Stimulated activated memory B cell treated with anti-CD40 and anti-IgM and Interleukin-4, amounts not matched to agents 10 μg/mL and 1 μg/mL and 100 μg/mL, for 72 hours (primary cell): ENCODE measurements at regions not wholly inside any gene's neighbourhood (a gene's known extent, or its start where the extent isn't known, plus 50 kb on each side); places are given as distances from the start of the nearest gene placed in this dataset.
"Not testable (repeated sequence)": the region's sequence is repeated elsewhere in the genome, so short reads cannot be mapped to it uniquely, and the experiment has no call there.

Experiments
- ATAC-seq: fragments of 150-1000 bp; cut with Tn5 transposase; 2 replicates; pipeline ENCODE4 v1.10.0; 2021
- H3K27ac Mint-ChIP-seq: one replicate; pipeline ENCODE4 v1.8.0; 2022; ENCODE audit warnings: mild to moderate bottlenecking, mixed read lengths
- H3K27me3 Mint-ChIP-seq: one replicate; pipeline ENCODE4 v1.8.0; 2022; ENCODE audit warnings: mixed read lengths
- H3K36me3 Mint-ChIP-seq: one replicate; pipeline ENCODE4 v1.8.0; 2022; ENCODE audit warnings: mixed read lengths
- H3K4me1 Mint-ChIP-seq: one replicate; pipeline ENCODE4 v1.8.0; 2022; ENCODE audit warnings: mixed read lengths
- H3K4me3 Mint-ChIP-seq: one replicate; pipeline ENCODE4 v1.8.0; 2022; ENCODE audit warnings: mild to moderate bottlenecking, moderate library complexity, mixed read lengths
- H3K9me3 Mint-ChIP-seq: one replicate; pipeline ENCODE4 v1.8.0; 2022; ENCODE audit warnings: mixed read lengths

DNA sequence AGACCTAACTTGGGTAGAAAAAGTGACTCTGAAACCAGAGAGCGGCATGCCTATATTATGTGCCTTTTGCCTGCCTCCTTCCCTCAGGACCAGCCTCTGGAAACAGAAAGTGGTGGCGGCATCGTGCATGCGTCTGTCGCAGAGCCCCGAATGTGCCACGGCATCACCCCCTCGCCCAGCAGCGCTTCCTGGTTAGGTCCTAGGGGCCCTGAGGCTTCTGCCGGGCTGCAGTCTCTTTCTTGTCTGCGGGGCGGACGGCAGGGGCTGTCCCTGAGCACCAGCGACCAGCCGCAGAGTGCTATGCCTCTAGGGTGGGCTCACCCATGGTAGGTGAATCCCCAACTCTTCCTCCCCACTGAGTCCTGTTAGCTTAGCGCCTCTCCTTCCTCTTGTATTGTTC lies 68.7 kb downstream of the VSIG4 start:
- no peaks in the 10 kb centered on the region for H3K4me1 Mint-ChIP-seq
- no peaks in the 10 kb centered on the region for H3K9me3 Mint-ChIP-seq
- no peak for ATAC-seq
- H3K27me3 Mint-ChIP-seq, result no peaks in the 10 kb centered on the region
- no peak overlapping the region for H3K27ac Mint-ChIP-seq
- H3K36me3 Mint-ChIP-seq, result no peaks in the 10 kb centered on the region
- H3K4me3 Mint-ChIP-seq, result no peak overlapping the region

DNA sequence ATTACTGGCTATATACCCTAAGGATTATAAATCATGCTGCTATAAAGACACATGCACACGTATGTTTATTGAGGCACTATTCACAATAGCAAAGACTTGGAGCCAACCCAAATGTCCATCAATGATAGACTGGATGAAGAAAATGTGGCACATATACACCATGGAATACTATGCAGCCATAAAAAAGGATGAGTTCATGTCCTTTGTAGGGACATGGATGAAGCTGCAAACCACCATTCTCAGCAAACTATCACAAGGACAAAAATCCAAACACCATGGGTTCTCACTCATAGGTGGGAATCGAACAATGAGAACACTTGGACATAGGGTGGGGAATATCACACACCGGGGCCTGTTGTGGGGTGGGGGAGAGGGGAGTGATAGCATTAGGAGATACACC lies 72.7 kb downstream of the VSIG4 start:
- H3K27ac Mint-ChIP-seq, H3K4me3 Mint-ChIP-seq, H3K27me3 Mint-ChIP-seq, H3K9me3 Mint-ChIP-seq, ATAC-seq, H3K36me3 Mint-ChIP-seq, H3K4me1 Mint-ChIP-seq: not testable (repeated sequence)

GRCh38 chrX:65961714-65962113 lies 78.2 kb downstream of the VSIG4 start:
- Mint-ChIP-seq H3K27me3 (no peaks in the 10 kb centered on the region), H3K4me1 (no peaks in the 10 kb centered on the region), H3K9me3 (peaks cover 4% of the 10 kb centered on the region), H3K27ac (no peak overlapping the region), H3K36me3 (peaks cover 6% of the 10 kb centered on the region), H3K4me3 (no peak overlapping the region)
- ATAC-seq, result no peak

- Mint-ChIP-seq H3K36me3 (peaks cover 8% of the 10 kb centered on the region), H3K27me3 (no peaks in the 10 kb centered on the region), H3K4me1 (no peaks in the 10 kb centered on the region), H3K27ac (no peak overlapping the region), H3K4me3 (no peak overlapping the region), H3K9me3 (peaks cover 10% of the 10 kb centered on the region)
- no peak for ATAC-seq
These were observed 91.8 kb downstream of the VSIG4 start for GRCh38 chrX:65948103-65948502.

GRCh38 chrX:65941775-65942174 lies 98.1 kb downstream of the VSIG4 start:
- ATAC-seq, result no peak
- Mint-ChIP-seq H3K36me3 (no peaks in the 10 kb centered on the region), H3K4me1 (no peaks in the 10 kb centered on the region), H3K4me3 (no peak overlapping the region), H3K27ac (no peak overlapping the region), H3K9me3 (peaks cover 5% of the 10 kb centered on the region), H3K27me3 (no peaks in the 10 kb centered on the region)

- H3K4me1 Mint-ChIP-seq, result peaks cover 7% of the 10 kb centered on the region
- ATAC-seq, result no peak
- peaks cover 5% of the 10 kb centered on the region for H3K9me3 Mint-ChIP-seq
- H3K27me3 Mint-ChIP-seq, result no peaks in the 10 kb centered on the region
- H3K27ac Mint-ChIP-seq, result no peak overlapping the region
- no peak overlapping the region for H3K4me3 Mint-ChIP-seq
- H3K36me3 Mint-ChIP-seq, result peaks cover 6% of the 10 kb centered on the region
These were observed 106.7 kb downstream of the VSIG4 start for GRCh38 chrX:65933085-65933589.

DNA sequence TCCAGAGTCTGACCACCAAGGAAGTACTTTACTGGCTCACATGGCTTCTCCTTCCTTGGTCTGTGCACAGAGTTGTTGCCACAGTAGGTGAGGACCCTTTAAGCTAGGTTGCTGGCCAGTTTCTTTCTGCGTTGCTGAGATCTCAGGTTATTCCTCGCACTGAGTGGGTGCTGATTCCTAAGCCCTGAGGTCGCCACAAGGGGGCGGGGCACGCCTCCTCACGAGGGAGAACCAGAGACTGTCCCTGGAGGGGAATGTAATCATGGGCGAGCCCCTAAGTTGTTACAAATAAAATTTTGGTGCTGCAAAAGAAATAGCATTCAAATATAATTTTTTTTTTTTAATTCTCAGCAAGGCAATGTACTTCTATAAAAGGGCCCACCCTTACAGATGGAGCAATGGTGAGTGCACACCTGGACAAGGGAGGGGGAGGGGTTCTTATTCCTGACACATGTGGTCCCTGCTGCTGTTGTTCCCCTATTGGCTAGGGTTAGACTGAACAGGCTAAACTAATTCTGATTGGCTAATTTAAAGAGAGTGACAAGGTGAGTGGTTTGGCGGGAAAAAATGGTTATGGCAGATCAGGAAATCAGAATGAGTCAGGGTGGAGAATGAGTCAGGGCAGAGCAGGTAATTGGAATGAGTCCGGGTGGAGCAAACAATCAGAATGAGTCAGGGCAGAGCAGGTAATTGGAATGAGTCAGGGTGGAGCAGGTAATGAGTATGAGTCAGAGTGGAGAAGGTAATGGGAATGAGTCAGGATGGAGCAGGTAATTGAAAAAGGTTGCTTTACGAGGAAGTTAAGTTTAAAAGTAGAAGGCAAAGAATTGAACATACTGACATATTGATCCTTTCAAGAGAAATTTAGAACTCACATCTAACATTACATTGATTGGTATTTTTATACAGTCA lies 107.5 kb downstream of the VSIG4 start:
- Mint-ChIP-seq H3K9me3 (peaks cover 6% of the 10 kb centered on the region), H3K4me3 (no peak overlapping the region), H3K27ac (no peak overlapping the region), H3K4me1 (peaks cover 10% of the 10 kb centered on the region), H3K27me3 (no peaks in the 10 kb centered on the region), H3K36me3 (peaks cover 6% of the 10 kb centered on the region)
- no peak for ATAC-seq

DNA sequence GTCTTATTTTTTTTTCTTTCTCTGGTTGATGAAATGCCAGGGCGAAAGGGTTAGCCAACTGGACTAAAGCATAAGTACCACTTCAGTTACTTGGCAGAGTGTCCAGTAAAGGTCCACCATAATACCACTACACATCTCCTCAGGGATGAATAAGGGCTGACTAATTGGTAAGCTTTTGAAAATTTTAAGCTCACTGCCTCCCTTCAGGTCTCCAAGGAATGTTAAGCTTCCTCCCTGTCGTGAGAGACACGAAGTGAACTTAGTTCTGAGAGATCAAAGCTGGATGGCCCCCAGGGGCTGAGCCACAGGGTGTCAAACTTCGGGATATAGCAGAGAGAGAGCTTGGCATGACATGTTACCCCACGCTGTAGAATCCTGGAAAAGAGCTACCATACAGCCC lies 111.4 kb downstream of the VSIG4 start:
- ATAC-seq, result no peak
- peaks cover 6% of the 10 kb centered on the region for H3K36me3 Mint-ChIP-seq
- peaks cover 46% of the 10 kb centered on the region for H3K4me1 Mint-ChIP-seq
- no peak overlapping the region for H3K4me3 Mint-ChIP-seq
- H3K9me3 Mint-ChIP-seq, result peaks cover 10% of the 10 kb centered on the region
- no peak overlapping the region for H3K27ac Mint-ChIP-seq
- no peaks in the 10 kb centered on the region for H3K27me3 Mint-ChIP-seq

GRCh38 chrX:65927386-65927785 lies 112.5 kb downstream of the VSIG4 start:
- ATAC-seq, H3K4me3 Mint-ChIP-seq, H3K27me3 Mint-ChIP-seq, H3K36me3 Mint-ChIP-seq, H3K9me3 Mint-ChIP-seq: not testable (repeated sequence)
- Mint-ChIP-seq H3K27ac (peak overlapping the region; percentile 65), H3K4me1 (peaks cover 57% of the 10 kb centered on the region)

- ATAC-seq, result peak; percentile 70
- Mint-ChIP-seq H3K27me3 (no peaks in the 10 kb centered on the region), H3K4me1 (peaks cover 61% of the 10 kb centered on the region), H3K36me3 (no peaks in the 10 kb centered on the region), H3K4me3 (peak overlapping the region; percentile 30), H3K9me3 (peaks cover 6% of the 10 kb centered on the region), H3K27ac (peak overlapping the region; percentile 65)
These were observed 113.5 kb downstream of the VSIG4 start for GRCh38 chrX:65926095-65927019.

- H3K27me3 Mint-ChIP-seq, result no peaks in the 10 kb centered on the region
- peaks cover 6% of the 10 kb centered on the region for H3K9me3 Mint-ChIP-seq
- no peaks in the 10 kb centered on the region for H3K36me3 Mint-ChIP-seq
- peak overlapping the region; percentile 65 for H3K27ac Mint-ChIP-seq
- H3K4me3 Mint-ChIP-seq, result no peak overlapping the region
- H3K4me1 Mint-ChIP-seq, result peaks cover 67% of the 10 kb centered on the region
- ATAC-seq, result no peak
These were observed 114.3 kb downstream of the VSIG4 start for GRCh38 chrX:65925592-65925991.

GRCh38 chrX:65925005-65925404 lies 114.9 kb downstream of the VSIG4 start:
- Mint-ChIP-seq H3K27ac (peak overlapping the region; percentile 48), H3K4me1 (peaks cover 67% of the 10 kb centered on the region), H3K27me3 (no peaks in the 10 kb centered on the region), H3K9me3 (peaks cover 6% of the 10 kb centered on the region), H3K4me3 (no peak overlapping the region), H3K36me3 (no peaks in the 10 kb centered on the region)
- no peak for ATAC-seq

GRCh38 chrX:65921363-65921762 lies 118.5 kb downstream of the VSIG4 start:
- no peak for ATAC-seq
- no peaks in the 10 kb centered on the region for H3K27me3 Mint-ChIP-seq
- peaks cover 6% of the 10 kb centered on the region for H3K9me3 Mint-ChIP-seq
- H3K27ac Mint-ChIP-seq, result peak overlapping the region; percentile 14
- H3K4me3 Mint-ChIP-seq, result no peak overlapping the region
- H3K4me1 Mint-ChIP-seq, result peaks cover 60% of the 10 kb centered on the region
- H3K36me3 Mint-ChIP-seq, result no peaks in the 10 kb centered on the region

DNA sequence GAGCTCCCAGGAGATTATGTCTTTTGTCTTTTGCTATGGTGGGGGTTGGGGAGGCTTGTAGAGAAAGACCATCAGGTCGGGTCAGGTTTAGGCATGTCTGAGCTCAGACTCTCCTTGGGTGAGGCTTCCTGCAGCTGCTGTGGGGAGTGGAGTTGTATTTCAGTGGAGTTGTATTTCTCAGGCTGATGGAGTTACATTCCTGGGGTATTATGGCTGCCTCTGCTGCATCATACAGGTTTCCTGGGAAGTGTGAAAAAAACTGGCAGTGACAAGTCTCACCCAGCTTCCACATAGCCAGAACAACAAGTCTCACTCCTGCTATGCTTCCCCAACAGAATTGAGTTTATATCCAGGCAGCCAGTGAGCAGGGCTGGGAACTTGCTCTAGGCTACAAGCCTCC lies 119.3 kb downstream of the VSIG4 start:
- ATAC-seq, result no peak
- no peaks in the 10 kb centered on the region for H3K36me3 Mint-ChIP-seq
- no peak overlapping the region for H3K27ac Mint-ChIP-seq
- no peak overlapping the region for H3K4me3 Mint-ChIP-seq
- H3K27me3 Mint-ChIP-seq, result no peaks in the 10 kb centered on the region
- H3K4me1 Mint-ChIP-seq, result peaks cover 53% of the 10 kb centered on the region
- H3K9me3 Mint-ChIP-seq, result peaks cover 3% of the 10 kb centered on the region

DNA sequence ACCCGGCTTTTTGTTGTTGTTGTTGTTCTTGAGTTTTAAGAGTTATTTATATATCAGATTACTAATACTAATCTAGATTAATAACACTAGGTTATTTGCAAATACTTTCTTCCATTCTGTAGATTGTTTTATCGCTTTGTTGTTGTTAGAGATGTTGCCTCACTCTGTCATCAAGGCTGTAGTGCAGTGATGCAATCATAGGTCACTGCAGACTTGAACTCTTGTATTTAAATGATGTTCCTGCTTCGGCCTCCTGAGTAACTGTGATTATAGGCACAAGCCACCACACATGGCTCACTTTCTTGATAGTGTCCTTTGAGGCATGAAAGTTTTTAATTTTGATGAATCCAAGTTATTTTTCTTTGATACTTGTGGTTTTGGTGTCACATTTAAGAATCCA lies 129.0 kb downstream of the VSIG4 start:
- H3K9me3 Mint-ChIP-seq, result peaks cover 4% of the 10 kb centered on the region
- no peak overlapping the region for H3K27ac Mint-ChIP-seq
- no peaks in the 10 kb centered on the region for H3K4me1 Mint-ChIP-seq
- H3K36me3 Mint-ChIP-seq, result no peaks in the 10 kb centered on the region
- no peak overlapping the region for H3K4me3 Mint-ChIP-seq
- H3K27me3 Mint-ChIP-seq, result no peaks in the 10 kb centered on the region
- ATAC-seq, result no peak
